ENCODE measurements at regions not wholly inside any gene's neighbourhood (a gene's known extent, or its start where the extent isn't known, plus 50 kb on each side); places are given as distances from the start of the nearest gene placed in this dataset.
A peak's percentile ranks its signal among the peaks of the same experiment; 100 is the strongest.

GRCh38 chr3:64351713-64352638 lies 126.7 kb upstream of the PRICKLE2 start:
- TF ChIP-seq CTCF (IDR thresholded peaks at IDR 0.05; ENCODE audit: unreplicated experiment) = no peak
- H3K27me3 Mint-ChIP-seq (ENCODE audit: low read depth) = no peaks in the 10 kb centered on the region
- no peak for DNase-seq (ENCODE audit: low spot score in 2 of 2, unreplicated experiment in 2 of 2)
- no peak overlapping the region for H3K4me3 Mint-ChIP-seq
- no peaks in the 10 kb centered on the region for H3K9me3 Mint-ChIP-seq
- H3K27ac Mint-ChIP-seq = peak overlapping the region; percentile 89
- no peaks in the 10 kb centered on the region for H3K36me3 Mint-ChIP-seq
- peaks cover 75% of the 10 kb centered on the region for H3K4me1 Mint-ChIP-seq

- Mint-ChIP-seq H3K9me3 (no peaks in the 10 kb centered on the region), H3K4me1 (peaks cover 88% of the 10 kb centered on the region), H3K27me3 (ENCODE audit: low read depth) (no peaks in the 10 kb centered on the region), H3K27ac (peak overlapping the region; percentile 83), H3K4me3 (no peak overlapping the region), H3K36me3 (no peaks in the 10 kb centered on the region)
- no peak for TF ChIP-seq CTCF (IDR thresholded peaks at IDR 0.05; ENCODE audit: unreplicated experiment)
- DNase-seq (ENCODE audit: low spot score in 2 of 2, unreplicated experiment in 2 of 2) = no peak
Observed at GRCh38 chr3:64349551-64349950, 124.3 kb upstream of the PRICKLE2 start.

GRCh38 chr3:64345371-64345770 lies 120.1 kb upstream of the PRICKLE2 start:
- TF ChIP-seq CTCF (IDR thresholded peaks at IDR 0.05; ENCODE audit: unreplicated experiment) = no peak
- Mint-ChIP-seq H3K9me3 (no peaks in the 10 kb centered on the region), H3K27ac (peak overlapping the region; percentile 92), H3K4me1 (peaks cover 94% of the 10 kb centered on the region), H3K27me3 (ENCODE audit: low read depth) (no peaks in the 10 kb centered on the region), H3K4me3 (no peak overlapping the region), H3K36me3 (no peaks in the 10 kb centered on the region)
- no peak for DNase-seq (ENCODE audit: low spot score in 2 of 2, unreplicated experiment in 2 of 2)

DNA sequence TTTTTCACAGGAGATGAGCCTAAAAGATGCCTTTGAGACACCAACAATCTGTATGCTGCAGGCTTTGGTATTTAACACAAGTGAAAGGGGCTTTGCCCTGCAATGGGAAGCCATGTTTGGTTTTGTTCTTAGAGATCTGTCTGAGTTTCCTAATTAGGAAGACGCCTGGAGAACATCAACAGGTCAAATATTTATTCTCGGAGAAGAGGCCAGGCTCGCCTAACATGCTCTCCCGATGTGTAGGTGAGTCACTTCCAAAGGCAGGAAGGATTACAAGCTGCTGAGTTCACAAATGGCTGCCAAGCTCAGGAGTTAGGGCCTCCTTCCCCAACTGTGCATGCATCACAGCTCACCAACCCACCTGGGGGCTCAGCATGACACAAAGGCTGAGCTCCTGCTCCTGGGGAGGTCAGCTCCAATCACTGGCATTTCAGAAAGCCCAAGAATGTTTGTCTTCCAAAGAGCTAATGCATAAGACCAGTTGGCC lies 119.5 kb upstream of the PRICKLE2 start:
- Mint-ChIP-seq H3K36me3 (no peaks in the 10 kb centered on the region), H3K4me1 (peaks cover 92% of the 10 kb centered on the region), H3K27ac (peak overlapping the region; percentile 92), H3K9me3 (no peaks in the 10 kb centered on the region), H3K4me3 (no peak overlapping the region), H3K27me3 (ENCODE audit: low read depth) (no peaks in the 10 kb centered on the region)
- no peak for DNase-seq (ENCODE audit: low spot score in 2 of 2, unreplicated experiment in 2 of 2)
- TF ChIP-seq CTCF (IDR thresholded peaks at IDR 0.05; ENCODE audit: unreplicated experiment) = no peak

GRCh38 chr3:64343689-64344430 lies 118.6 kb upstream of the PRICKLE2 start:
- Mint-ChIP-seq H3K27ac (peak overlapping the region; percentile 92), H3K27me3 (ENCODE audit: low read depth) (no peaks in the 10 kb centered on the region), H3K4me1 (peaks cover 83% of the 10 kb centered on the region), H3K4me3 (no peak overlapping the region), H3K9me3 (peaks cover 4% of the 10 kb centered on the region), H3K36me3 (peaks cover 1% of the 10 kb centered on the region)
- no peak for DNase-seq (ENCODE audit: low spot score in 2 of 2, unreplicated experiment in 2 of 2)
- TF ChIP-seq CTCF (IDR thresholded peaks at IDR 0.05; ENCODE audit: unreplicated experiment) = no peak

All from mesothelial cell of epicardium (in vitro differentiated cells).